NCI-H128 (cell line): ENCODE measurements at regions not wholly inside any gene's neighbourhood (a gene's known extent, or its start where the extent isn't known, plus 50 kb on each side); places are given as distances from the start of the nearest gene placed in this dataset.
"Not testable (repeated sequence)": the region's sequence is repeated elsewhere in the genome, so short reads cannot be mapped to it uniquely, and the experiment has no call there.

Source experiments
- DNase-seq: peaks from one replicate; lab custom pipeline; 2025; ENCODE audit not compliant: unreplicated experiment; lab: John Stamatoyannopoulos, UW

- DNase-seq, result no peak
Measured at GRCh38 chr5:6548756-6549285, 84.0 kb downstream of the NSUN2 start.

DNA sequence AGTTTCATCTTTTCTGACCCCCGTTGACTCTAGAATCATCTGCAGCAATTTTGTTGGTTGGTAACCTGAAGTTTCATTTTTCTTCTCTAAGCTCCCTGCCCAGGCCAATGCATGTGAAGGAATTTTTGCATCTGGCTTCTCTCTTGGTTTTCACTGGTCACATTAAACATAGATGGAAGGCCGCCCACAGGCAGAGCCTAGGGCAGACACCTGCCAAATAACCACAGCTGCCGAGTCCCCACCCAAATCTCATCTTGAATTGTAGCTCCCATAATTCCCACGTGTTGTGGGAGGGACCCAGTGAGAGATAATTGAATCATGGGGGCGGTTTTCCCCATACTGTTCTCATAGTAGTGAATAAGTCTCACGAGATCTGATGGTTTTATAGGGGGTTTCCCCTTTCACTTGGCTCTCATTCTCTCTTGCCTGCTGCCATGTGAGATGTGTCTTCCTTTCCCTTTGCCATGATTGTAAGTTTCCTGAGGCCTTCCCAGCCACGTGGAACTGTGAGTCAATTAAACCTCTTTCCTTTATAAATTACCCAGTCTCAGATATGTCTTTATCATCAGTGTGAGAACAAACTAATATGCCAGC lies 84.8 kb downstream of the NSUN2 start:
- DNase-seq, result not testable (repeated sequence)

DNA sequence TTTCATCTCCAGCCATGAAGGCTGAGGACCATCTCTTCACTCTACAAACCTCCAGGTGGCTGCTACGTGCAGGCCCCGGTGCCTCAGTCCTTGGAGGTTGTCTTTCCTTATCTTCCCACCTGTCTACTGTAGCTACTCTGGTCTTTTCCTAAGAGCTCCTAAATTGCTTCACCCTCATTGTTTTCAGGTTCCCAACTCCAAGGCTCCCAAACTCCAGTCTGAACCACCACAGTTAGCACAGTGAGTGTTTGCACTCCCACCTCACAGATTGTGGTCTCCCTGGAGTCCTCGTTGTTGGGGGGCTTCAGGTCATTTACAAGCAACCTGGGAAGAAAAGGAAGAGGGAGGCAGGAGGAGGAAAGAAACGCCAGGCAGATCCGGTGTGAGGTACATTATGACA lies 85.3 kb downstream of the NSUN2 start:
- no peak for DNase-seq

GRCh38 chr5:6545770-6546690 lies 86.8 kb downstream of the NSUN2 start:
- DNase-seq, result peak; percentile 89

- DNase-seq, result no peak
Measured at GRCh38 chr5:6545036-6545693, 87.7 kb downstream of the NSUN2 start.

- DNase-seq, result no peak
Measured at GRCh38 chr5:6544561-6544935, 88.3 kb downstream of the NSUN2 start.
